ENCODE measurements at regions not wholly inside any gene's neighbourhood (a gene's known extent, or its start where the extent isn't known, plus 50 kb on each side); places are given as distances from the start of the nearest gene placed in this dataset.

DNA sequence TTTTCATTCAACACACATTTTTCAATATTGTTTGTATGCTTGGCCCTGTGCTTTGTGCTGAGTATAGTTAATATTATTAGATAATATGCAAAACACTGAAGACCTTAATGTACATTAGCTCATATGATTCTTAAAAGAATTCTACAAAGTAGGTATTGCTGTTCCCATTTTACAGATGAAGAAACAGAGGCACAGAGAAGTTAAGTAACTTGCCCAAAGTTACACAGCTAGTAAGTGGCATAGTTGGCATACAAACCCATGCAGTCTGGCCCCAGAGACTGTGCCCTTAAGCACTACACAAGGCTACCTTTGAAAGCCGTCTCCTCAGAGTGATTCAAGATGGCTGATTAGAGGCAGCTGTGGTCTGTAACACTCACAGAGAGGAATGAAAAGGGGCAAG, 293.4 kb upstream of the F9 start:
- TF ChIP-seq, protein P1, sequence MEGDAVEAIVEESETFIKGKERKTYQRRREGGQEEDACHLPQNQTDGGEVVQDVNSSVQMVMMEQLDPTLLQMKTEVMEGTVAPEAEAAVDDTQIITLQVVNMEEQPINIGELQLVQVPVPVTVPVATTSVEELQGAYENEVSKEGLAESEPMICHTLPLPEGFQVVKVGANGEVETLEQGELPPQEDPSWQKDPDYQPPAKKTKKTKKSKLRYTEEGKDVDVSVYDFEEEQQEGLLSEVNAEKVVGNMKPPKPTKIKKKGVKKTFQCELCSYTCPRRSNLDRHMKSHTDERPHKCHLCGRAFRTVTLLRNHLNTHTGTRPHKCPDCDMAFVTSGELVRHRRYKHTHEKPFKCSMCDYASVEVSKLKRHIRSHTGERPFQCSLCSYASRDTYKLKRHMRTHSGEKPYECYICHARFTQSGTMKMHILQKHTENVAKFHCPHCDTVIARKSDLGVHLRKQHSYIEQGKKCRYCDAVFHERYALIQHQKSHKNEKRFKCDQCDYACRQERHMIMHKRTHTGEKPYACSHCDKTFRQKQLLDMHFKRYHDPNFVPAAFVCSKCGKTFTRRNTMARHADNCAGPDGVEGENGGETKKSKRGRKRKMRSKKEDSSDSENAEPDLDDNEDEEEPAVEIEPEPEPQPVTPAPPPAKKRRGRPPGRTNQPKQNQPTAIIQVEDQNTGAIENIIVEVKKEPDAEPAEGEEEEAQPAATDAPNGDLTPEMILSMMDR (IDR thresholded peaks at IDR 0.05): no peak
- TF ChIP-seq POLR2A (IDR thresholded peaks at IDR 0.05): no peak

All from esophagus squamous epithelium (tissue), 4 donors.